ENCODE measurements at regions not wholly inside any gene's neighbourhood (a gene's known extent, or its start where the extent isn't known, plus 50 kb on each side); places are given as distances from the start of the nearest gene placed in this dataset.
A peak's percentile ranks its signal among the peaks of the same experiment; 100 is the strongest.

DNA sequence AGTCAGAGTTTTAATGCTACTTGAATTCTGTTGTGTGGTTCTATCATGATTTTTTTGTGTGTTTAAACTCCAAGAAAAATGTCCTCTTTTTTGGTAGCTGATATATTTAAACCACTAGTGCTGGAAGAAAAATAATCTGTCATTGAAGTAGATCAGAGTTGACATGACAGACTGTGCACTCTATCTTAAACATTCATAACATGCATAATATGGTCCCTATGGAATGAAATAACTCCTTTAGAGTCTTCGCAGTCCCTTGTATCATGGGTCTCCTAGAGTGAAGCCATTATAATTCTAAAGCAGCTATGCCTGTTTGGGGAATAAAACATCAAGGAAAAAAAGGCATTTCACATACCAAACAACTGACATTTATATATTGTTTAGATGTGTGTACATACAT, 282.7 kb upstream of the CITED2 start:
- BruUV-seq (replicated peaks): no TSS peak
- H2AFZ ChIP-seq: no peak overlapping the region
- H3K9me2 ChIP-seq (ENCODE audit: insufficient read depth): no peaks in the 10 kb centered on the region
- H3K9me3 ChIP-seq (ENCODE audit: insufficient read depth, low read depth): no peaks in the 10 kb centered on the region
- no peaks in the 10 kb centered on the region for H3K36me3 ChIP-seq (ENCODE audit: low read depth)
- H3K27me3 ChIP-seq (ENCODE audit: insufficient read depth, low read depth): no peaks in the 10 kb centered on the region
- no peak overlapping the region for H3K27ac ChIP-seq
- TF ChIP-seq, protein P1, sequence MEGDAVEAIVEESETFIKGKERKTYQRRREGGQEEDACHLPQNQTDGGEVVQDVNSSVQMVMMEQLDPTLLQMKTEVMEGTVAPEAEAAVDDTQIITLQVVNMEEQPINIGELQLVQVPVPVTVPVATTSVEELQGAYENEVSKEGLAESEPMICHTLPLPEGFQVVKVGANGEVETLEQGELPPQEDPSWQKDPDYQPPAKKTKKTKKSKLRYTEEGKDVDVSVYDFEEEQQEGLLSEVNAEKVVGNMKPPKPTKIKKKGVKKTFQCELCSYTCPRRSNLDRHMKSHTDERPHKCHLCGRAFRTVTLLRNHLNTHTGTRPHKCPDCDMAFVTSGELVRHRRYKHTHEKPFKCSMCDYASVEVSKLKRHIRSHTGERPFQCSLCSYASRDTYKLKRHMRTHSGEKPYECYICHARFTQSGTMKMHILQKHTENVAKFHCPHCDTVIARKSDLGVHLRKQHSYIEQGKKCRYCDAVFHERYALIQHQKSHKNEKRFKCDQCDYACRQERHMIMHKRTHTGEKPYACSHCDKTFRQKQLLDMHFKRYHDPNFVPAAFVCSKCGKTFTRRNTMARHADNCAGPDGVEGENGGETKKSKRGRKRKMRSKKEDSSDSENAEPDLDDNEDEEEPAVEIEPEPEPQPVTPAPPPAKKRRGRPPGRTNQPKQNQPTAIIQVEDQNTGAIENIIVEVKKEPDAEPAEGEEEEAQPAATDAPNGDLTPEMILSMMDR (conservative IDR thresholded peaks at IDR 0.05): no peak
- TF ChIP-seq EZH2 (IDR thresholded peaks at IDR 0.05; ENCODE audit: low read depth): no peak
- CTCF ChIA-PET: no interaction called here
- H3K4me2 ChIP-seq: no peak overlapping the region
- intact Hi-C loops (cut with micrococcal nuclease; ENCODE audit: unreplicated experiment): loop anchor here (5.0 kb wide), 2 partner anchors 220 to 280 kb away; no protein-coding TSS in a partner anchor
- DNase-seq: no peak
- peaks cover 30% of the 10 kb centered on the region for H3K4me1 ChIP-seq (replicated peaks; ENCODE audit: insufficient read depth)
- peaks cover 5% of the 10 kb centered on the region; the same call in 1 of the 2 replicates for H3F3A ChIP-seq (ENCODE audit: insufficient read depth, low read depth)
- POLR2A ChIA-PET (ENCODE audit: unreplicated experiment): interaction anchor here (0.5 kb wide), 1 partner anchor 1241 kb away, joined by 3 read pairs; no protein-coding TSS in a partner anchor
- no peaks in the 10 kb centered on the region for H3K79me2 ChIP-seq (ENCODE audit: low read depth)
- H3K4me3 ChIP-seq: no peak overlapping the region
- no peaks in the 10 kb centered on the region for H4K20me1 ChIP-seq (ENCODE audit: insufficient read depth)

DNA sequence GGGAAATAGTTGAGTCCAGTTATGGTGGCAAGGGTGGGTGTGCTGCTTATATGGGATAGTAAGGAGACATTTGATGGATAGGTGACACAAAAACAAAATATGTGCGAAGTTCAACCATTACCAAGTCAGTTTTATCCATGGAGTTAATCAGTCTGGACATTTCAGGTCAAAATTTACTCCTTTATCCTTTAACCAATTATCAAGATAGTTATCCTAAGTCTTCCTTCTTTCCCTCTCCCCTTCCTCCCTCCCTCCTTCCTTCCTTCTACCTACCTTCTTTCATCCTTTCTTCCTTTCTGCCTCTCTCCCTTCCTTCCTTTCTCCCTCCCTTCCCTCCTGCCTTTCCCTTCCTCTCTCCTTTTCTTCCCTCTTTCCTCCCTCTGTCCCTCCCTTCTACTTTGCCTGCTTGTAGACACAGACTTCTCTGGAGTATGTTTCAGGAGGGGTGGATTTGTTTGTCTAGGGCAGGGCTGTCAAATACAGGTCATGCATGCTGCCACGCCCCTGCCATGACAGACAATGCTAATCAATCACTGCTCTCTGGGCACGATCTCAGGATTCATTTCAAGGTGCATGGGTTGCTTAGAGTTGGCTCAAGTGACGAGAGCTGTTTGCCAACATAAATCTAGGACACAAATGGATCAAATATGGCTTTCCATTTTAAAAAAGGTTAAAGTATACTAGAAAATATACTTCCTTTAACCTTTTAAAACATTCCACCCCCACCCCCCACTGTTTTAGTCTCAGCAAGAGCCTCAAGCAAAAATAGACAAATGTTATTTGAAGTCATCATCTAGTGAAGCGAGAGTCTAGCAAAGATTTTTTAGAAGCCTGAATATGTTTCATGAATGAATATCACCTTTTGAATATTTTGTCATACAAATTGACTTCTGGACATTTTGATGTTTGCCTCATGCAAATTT, 281.6 kb upstream of the CITED2 start:
- CTCF ChIA-PET: no interaction called here
- no peak overlapping the region for H3K27ac ChIP-seq
- intact Hi-C loops (cut with micrococcal nuclease; ENCODE audit: unreplicated experiment): loop anchor here (5.0 kb wide), 2 partner anchors 219 to 279 kb away; no protein-coding TSS in a partner anchor

More for the DNA sequence above, 281.6 kb upstream of the CITED2 start:
- Histone ChIP-seq H3K9me3 (ENCODE audit: insufficient read depth, low read depth) (no peaks in the 10 kb centered on the region), H3K79me2 (ENCODE audit: low read depth) (no peaks in the 10 kb centered on the region), H3K4me1 (replicated peaks; ENCODE audit: insufficient read depth) (peaks cover 30% of the 10 kb centered on the region), H3K4me3 (no peak overlapping the region), H2AFZ (no peak overlapping the region), H3K36me3 (ENCODE audit: low read depth) (no peaks in the 10 kb centered on the region), H3K9me2 (ENCODE audit: insufficient read depth) (no peaks in the 10 kb centered on the region), H3K4me2 (peak overlapping the region; percentile 40), H3F3A (ENCODE audit: insufficient read depth, low read depth) (peaks cover 5% of the 10 kb centered on the region; the same call in 1 of the 2 replicates), H3K27me3 (ENCODE audit: insufficient read depth, low read depth) (no peaks in the 10 kb centered on the region), H4K20me1 (ENCODE audit: insufficient read depth) (no peaks in the 10 kb centered on the region)
- no peak for TF ChIP-seq EZH2 (IDR thresholded peaks at IDR 0.05; ENCODE audit: low read depth)
- TF ChIP-seq, protein P1 (conservative IDR thresholded peaks at IDR 0.05): no peak
- DNase-seq: peak; percentile 43 to 84
- no TSS peak for BruUV-seq (replicated peaks)
- POLR2A ChIA-PET (ENCODE audit: unreplicated experiment): interaction anchor here (0.6 kb wide), 1 partner anchor 953 kb away, joined by 7 read pairs; no protein-coding TSS in a partner anchor

All from PC-9 (cell line).